Breast epithelium (tissue), 3 donors: ENCODE measurements at regions not wholly inside any gene's neighbourhood (a gene's known extent, or its start where the extent isn't known, plus 50 kb on each side); places are given as distances from the start of the nearest gene placed in this dataset.

Experiments used
- CTCF ChIP-seq, 3 donors: fragments of 450-650 bp; IDR thresholded peaks; one replicate each; pipeline ENCODE4 v1.5.1; 2016 to 2017; ENCODE audit warnings: antibody characterized with exemption in 3 of 3, mild to moderate bottlenecking in 3 of 3, moderate library complexity in 3 of 3
- POLR2A ChIP-seq: fragments of 450-650 bp; IDR thresholded peaks from one replicate; pipeline ENCODE4 v1.6.1; 2016; ENCODE audit warnings: antibody characterized with exemption, mild to moderate bottlenecking, moderate library complexity
- POLR2AphosphoS5 ChIP-seq, 3 donors: sonication (generic); formaldehyde crosslinking; IDR thresholded peaks; one replicate each; pipeline ENCODE4 v1.6.1; 2017; ENCODE audit warnings: antibody characterized with exemption in 3 of 3

GRCh38 chr15:100781061-100781960 lies 98.3 kb upstream of the ALDH1A3 start:
- TF ChIP-seq CTCF (IDR thresholded peaks at IDR 0.05) (no peak), POLR2A (no peak), POLR2AphosphoS5 (IDR thresholded peaks at IDR 0.05) (no peak)
